ENCODE measurements at regions not wholly inside any gene's neighbourhood (a gene's known extent, or its start where the extent isn't known, plus 50 kb on each side); places are given as distances from the start of the nearest gene placed in this dataset.

DNA sequence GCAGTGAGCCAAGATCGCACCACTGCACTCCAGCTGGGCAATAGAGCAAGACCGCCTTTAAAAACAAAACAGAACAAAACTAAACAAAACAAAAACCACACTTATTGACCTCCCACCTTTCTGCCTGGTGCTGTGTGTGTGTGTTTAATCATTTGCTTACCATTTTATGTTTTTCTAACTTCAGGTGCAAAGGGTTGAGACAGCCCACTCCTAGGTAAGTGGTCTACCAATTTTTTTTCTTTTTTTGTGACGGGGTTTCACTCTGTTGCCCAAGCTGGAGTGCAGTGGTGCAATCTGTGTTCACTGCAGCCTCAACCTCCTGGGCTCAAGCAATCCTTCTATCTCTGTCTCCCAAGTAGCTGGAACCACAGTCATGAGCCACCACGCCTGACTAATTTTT is 65.8 kb downstream of the SALL1 start:
- DNase-seq (ENCODE audit: low read depth) = no peak

DNA sequence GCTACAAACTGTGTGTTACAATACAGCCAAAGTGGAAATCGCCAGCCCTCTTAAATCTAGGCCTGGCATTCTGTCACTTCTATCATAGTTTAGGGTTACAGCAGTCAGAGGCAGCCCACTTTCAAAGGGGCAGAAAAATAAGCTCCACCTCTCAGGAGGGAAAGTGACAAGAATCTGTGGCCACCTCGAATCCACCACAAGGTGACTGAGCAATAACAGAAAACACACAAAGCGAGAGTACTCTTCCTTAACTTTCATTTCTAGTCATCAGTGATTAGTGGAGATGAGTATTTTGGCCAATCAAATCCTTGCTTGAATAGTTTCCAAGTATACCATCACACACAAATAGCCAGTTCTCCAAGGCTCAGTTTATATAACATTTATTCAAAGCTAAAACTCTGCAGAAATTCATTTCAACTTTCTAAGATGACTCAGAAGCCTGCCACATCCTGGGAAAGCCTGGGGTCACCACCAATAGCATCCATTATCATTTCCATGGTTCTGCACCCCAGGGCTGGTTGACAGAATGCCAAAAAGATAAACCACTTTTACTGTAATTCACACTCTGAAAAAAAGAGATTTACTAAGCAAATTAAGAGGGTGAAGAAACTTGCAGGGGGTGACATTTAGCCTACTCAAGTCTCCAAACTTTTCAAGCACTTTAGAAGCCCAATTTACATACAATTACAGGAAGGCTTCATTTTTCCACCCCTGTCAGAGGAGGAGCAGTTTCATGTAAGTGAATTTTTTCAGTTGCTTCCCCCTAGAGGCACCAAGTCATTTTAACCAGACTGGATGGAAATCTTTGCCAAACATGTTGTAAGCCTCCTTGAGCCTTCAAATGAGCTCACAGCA is 66.8 kb downstream of the SALL1 start:
- DNase-seq (ENCODE audit: low read depth) = peak; percentile 79

DNA sequence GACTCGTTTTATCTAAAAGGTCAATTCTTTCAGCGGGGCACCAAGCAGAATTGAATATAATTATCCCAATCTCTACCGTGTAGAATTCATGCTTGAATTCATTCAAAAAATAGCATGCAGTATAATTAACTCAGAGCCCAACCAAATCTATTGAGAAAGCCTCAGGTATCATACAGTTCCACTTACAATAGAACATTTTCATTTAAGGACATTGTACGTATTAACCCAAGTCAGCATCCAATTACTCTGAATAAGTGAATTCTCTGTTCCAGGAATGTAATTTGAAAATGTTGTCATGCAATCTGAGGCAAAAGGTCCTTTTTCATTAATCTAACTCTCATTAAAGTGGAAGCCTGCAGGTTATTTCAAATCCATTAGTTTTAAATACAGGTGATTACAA is 78.5 kb downstream of the SALL1 start:
- DNase-seq (ENCODE audit: low read depth) = no peak

DNA sequence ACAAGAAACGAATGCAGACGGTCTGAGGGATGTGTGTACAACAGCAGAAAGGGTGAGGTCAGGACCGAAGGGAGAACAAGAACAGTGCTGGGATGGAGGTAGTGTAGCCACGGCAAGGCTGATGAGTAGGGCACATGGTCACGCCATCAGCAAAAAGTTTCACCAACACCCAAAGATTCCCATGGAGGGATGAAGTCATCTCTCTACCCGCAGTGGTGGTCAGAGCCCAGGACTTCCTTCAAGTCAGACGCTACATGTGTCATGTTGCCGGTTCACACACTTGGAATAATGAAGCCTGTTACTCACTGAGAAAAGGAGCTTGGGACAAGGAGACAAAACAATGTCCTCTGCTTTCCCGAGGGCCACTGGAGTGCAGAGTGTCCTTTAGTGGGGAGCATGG is 79.7 kb downstream of the SALL1 start:
- peak; percentile 69 for DNase-seq (ENCODE audit: low read depth)

DNA sequence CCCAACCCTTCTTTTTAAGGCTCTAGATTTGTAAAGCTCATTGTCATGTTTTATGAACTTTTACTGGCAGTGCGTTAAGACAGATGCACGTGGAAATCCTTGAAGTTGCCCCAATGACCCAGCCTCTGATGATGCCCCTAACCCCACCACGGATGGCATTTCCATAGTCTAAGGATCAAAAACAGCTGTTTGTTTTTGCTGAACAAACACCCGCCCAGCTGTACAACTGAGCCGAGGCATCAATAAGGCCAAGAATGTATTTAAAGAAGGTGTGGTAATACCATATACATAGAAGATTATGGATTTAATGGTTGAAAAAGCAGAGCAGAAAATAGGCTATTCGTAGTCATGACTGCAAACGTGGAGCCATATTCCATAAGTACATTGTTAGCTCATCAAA is 83.7 kb downstream of the SALL1 start:
- DNase-seq (ENCODE audit: low read depth) = no peak

DNA sequence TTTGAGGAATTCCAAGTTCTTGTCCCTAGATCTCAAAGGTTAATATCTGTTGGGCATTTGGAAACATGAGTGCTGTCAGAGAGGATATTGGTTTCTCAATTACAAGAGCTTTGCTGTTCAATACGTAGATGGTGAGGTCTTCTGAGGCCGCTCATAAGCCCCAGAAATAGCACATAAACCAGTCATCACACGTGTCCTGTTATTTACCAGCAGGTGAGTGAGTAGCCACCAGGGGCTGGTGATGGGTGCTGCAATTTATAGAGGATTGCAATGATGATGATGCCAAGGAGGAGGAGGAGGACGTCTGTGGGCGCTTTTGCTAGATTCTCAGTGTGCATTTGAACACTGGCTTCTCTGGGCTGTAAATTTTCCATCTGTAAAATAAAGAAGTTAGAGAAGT is 89.0 kb downstream of the SALL1 start:
- no peak for DNase-seq (ENCODE audit: low read depth)

DNA sequence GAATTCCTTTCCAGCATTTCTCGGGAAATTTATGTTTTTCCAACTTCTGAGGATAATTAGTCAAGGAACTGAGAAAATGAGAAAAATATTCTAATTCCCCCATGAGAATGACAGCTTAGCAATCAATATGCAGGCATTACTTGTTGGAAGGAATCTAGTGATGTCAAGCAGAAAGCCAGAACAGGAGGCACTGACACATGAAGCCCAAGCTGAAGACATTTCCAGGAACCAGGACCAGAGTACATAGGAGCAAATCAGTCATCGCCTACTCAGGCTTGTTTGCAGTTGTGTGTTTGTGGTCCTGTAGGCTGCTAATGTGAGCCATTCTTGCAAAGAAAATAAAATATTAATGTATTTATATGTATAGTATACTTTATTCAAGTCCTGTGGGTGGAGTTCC is 89.7 kb downstream of the SALL1 start:
- DNase-seq (ENCODE audit: low read depth) = no peak

DNA sequence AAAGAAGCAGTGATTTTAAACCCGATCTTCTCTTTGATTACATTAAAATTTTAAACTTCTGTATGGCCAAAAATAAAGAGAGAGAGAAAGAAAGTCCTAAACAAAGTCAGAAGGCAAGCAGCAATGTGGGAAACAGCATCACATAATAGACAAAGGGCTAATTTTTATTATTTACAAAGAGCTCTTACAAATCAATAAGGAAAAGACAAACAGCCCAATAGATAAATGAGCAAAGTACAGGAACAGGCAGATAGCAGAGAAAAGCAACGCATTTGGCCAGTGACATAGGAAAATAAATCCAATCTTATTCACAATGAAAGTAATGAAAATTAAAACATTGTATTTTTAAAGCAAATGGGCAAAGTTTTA is 93.1 kb downstream of the SALL1 start:
- no peak for DNase-seq (ENCODE audit: low read depth)

DNA sequence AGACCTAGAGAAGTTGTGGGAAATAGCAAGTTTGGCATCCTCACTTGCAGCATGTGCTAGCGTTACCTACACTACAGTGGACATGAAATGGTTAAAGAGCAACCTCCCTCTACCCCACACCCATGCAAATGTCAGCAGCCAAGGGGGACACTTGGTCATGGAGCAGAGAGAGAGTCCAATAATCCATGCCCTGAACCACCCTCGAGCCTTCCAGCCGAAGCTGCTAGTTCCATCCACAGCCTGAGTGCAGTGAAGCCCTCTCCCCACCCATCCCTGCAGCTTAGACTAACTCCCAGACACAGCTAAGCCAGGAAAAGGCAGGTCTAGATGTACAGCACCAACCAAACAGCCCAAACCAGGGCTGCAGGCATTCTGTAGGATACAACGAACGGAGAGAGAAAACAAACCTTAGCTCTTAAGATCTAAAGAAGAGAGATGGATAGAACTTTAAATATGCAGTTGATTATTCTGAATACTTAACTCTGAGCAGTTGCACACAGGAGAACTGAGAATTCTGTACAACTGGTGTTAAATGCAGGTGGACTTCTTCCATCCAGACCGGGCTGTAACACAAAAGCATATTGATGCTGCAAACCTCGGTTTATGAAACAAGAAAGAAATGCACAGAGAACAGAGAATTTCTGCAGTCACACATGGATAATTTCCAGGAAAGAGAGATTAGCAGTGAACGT is 93.8 kb downstream of the SALL1 start:
- no peak for DNase-seq (ENCODE audit: low read depth)

DNA sequence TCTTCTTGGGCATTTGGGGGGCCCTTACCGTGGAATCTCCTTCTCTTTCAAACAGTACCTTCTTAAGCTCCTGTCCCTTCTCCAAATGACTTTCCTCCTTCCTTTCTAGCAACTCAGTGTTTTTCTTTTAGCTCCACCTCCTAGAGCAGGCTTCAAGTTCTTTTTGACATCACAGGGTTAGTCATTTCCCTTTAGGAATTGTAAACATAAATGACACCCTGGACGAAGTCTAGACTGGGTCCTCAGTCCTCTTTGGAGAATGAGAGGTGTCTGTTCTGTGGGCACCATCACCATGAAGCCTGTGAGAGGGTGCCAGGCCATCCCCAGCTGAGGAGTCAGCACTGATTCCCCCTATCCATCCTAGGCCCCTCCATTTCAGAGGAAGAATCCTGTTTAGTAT is 94.7 kb downstream of the SALL1 start:
- no peak for DNase-seq (ENCODE audit: low read depth)

DNA sequence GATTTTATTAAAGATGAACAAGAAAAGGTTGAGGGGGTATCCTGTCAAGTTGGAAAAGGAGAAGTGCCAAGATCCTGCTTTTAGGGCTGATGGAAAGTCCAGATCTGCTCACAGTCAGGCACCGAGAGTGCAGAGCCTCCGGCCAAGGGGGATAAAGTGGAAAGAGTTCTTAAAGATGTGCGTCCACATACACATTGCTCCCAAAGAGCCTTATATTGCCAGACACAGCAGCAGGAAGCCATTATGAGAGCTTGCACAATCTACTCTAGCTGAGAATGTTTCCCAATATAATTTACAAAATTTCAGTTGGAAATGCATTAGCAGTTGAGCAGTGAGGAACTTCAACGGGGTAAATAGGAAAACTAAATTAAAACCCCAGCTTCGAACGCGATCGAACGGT is 95.6 kb downstream of the SALL1 start:
- no peak for DNase-seq (ENCODE audit: low read depth)

DNA sequence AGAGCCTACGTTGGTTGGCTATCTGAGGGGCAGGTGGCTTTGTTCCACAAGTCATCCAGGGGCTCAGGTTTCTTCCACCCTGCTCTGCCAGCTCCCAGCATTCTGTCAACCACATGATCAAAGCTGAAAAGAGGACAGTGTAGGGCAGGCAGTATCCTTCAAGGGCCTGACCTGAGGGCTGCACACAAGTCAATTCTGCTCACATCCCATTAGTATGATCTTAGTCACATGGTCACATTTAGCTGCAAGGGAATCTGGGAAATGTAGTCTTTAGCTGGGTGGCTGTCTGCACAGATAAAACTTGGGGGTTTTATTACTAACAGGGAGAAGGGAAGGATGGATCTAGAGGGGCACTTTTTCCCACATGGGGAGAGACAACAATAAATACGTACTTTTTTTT is 97.3 kb downstream of the SALL1 start:
- DNase-seq (ENCODE audit: low read depth) = no peak

DNA sequence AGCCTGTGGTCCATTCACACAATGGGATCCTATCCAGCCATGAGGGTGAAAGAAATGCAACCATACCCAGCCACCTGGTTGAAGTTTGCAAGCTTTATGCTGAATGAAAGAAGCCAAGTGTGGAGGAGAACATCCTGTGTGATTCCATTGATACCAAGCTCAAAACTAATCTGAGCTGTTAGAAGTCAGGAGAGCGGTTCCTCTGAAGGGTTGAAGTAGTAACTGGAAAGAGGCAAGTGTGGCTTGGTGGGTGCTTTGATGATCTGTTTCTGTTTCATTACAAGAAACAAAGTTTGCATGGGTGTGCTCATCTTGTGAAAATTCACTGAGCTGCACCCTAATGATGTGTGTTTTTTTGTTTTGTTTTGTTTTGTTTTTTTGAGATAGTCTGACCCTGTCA is 99.4 kb downstream of the SALL1 start:
- DNase-seq (ENCODE audit: low read depth) = no peak

DNA sequence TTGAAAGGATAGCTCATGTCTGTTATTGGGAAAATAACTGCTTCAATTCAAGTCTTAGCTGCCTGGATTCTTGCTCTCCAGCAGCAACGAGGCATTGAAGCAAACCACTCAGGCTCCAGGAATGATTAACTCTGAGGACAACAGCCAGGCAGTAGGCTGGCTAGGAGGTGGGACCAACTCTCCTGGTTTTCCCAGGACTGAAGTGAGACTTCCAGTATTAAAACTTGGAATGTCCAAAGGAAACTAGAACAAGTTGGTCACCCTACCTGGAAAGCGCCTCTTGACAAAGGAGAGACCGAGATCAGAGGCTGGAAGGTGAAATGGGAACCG is 100.7 kb downstream of the SALL1 start:
- DNase-seq (ENCODE audit: low read depth) = no peak

DNA sequence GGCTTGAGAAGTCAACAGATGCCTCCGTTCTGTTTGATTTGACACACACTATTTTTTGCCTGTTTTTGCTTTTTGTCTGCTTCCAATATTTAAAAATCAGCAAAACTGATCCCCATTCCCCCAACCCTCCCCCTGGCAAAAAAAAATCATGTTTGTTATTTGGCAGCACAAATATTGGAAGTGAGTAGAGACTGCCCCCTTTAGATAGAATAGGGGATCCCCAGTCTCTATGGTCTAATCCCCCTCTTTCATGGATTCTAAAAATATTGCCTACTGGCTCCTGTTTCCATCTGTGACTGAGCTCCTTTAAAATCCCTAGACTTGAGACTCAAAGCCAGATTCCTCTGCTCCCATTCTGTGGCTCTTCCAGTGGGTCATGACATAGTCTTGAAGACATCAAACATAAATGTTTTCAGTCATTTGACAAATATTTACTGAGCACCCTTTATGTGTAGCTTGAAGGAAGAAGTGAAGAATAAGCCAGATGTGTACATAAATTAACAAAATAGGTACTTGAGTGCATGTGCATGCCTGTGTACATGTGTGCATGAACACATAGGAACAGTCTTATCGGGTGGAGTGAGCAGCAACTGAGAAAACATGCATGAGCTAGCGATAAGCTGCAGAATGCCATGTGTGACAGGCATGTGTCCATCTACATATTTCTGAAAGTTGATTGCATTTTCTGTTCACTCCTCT is 101.2 kb downstream of the SALL1 start:
- no peak for DNase-seq (ENCODE audit: low read depth)

DNA sequence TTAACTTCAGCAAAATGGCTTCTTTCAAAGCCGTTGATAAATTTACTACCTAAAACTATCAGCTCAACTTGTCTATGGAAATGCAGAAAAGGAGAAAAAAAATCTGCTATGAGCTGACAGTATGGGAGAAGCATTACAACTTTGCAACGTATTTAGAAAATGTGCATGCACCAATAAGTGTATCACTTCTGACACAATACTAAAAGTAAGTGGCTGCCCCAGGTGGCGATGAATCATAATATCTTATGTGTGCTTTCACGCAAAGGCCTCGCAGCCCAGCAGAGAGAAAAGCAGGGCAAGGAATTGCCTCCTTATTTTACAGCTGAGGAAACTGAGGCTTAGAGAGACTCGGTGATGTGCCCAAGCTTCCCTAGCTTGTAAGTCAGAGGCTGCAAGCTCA is 101.8 kb downstream of the SALL1 start:
- DNase-seq (ENCODE audit: low read depth) = peak; percentile 56

DNA sequence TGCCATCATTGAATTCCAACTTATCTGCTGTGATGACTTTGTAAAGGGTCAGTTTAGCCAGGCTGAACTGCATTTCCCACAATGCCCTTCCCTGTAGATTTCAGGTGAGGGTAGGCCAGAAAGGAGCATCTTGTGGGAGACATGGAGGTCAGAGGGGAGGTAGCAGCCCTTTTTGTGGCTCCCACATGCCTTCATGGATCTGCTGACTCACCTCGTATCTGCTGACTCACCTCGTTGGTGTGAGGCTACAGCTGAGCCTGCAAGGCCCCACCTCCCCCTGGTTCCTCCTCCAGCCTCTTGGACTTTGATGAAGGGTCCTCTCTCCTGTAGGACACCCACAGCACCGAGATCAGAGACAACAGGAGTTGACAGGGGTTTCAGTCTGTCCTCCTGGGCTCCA is 102.5 kb downstream of the SALL1 start:
- peak; percentile 75 for DNase-seq (ENCODE audit: low read depth)

DNA sequence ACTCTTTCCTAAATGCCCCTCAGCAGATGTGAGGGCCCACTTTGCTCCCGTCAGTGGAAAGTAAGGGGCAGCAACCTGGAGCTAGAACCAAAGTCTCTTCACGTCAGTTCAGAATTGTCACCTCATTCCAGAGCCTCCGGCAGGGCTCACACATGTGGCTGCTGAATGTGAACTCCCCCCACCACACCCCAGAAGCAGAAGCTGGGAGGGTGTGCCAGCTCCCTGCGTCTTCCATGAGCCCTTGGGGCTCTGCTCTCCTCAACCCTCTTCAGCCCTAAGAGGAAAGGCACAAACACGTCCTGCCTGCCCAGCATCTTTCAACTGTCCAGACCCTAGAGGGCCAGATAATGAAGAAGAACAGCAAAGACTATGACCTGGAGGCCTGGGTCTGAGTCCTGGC is 105.3 kb downstream of the SALL1 start:
- DNase-seq (ENCODE audit: low read depth) = no peak

DNA sequence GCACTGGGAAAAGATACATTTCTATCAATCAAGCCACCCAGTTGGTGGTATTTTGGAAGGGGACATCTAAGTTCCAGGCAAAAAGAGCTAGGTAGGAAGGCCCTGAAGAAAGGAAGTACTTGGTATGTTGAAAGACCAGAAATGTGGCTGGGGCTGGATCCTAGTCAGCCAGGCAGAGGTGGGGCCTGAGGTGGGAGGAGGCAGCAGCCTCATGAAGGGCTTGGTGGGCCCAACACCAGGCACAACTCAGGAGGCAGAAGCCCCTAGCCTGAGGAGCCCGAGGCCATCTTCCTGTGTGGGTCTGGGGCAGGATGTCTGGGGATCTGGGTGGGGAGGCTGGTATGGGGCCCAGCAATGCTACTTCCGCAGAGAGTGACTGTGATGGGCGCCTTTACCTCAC is 105.9 kb downstream of the SALL1 start:
- no peak for DNase-seq (ENCODE audit: low read depth)

DNA sequence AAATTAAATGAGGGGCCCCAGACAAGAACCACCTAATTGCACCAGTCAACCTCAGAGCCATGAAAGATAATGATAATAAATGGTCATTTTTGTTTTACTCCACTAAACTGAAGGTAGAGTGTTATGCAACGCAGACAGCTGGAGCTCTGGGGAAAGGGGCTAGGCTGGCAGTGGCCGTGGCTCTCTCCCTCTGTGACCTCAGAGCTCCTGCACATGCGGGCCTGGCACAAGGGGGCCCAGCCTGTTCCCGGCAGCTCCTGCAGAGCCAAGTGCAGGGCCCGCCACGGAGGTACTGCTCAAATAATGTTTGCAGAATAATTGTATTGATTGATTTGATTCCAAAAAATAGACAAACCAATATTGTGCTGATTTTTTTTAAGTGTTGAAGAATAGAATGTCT is 109.5 kb downstream of the SALL1 start:
- DNase-seq (ENCODE audit: low read depth) = no peak

DNA sequence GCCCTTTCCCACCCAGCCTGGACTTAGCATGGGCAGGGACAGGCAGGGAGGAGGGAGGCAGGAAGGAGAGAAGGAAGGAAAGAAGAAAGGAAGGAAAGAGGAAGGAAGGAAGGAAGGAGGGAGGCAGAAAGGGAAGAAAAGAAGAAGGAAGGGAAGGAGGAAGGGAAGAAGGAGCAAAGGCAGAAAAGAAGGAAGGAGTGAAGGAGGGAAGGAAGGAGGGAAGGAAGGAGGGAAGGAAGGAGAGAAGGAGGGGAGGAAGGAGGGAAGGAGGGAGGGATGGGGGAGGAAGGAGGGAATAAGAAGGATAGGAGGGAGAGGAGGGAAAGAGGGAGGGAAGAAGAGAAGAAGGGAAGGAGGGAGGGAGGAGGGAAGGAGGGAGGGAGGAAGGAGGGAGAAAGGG is 110.4 kb downstream of the SALL1 start:
- no peak for DNase-seq (ENCODE audit: low read depth)

DNA sequence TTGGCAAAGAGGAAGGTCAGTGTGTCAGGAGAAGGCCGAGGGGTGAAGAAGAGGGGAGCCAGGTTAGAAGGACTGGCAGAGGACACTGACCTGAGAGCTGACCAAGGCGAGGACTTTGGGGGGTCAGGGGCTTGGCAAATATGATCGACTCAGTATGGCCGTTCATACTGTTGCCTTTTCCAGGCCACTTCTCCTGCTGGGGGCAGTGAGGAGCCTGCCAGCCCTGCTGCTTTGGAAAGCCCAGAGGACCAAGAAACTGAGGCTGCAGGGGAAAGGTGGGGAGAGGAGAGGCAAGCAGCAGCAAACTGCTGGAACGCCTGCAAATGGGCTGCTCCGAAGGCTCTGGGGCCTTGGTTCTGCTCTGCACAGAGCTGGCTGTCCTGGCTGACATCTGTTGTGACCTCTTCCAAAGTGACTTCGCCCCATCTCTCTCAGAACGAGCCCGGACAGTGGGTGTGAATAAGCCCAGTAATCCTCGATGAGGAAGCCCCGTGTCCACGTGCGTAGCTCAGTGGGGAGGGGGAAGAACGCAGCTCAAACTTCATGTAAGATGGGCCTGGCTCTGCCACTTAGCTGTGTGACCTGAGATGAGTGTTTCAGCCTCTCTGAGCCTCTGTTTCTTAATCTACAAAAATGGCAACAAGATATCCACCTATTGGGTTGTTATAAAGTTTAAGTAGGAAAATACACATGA is 111.3 kb downstream of the SALL1 start:
- DNase-seq (ENCODE audit: low read depth) = no peak

DNA sequence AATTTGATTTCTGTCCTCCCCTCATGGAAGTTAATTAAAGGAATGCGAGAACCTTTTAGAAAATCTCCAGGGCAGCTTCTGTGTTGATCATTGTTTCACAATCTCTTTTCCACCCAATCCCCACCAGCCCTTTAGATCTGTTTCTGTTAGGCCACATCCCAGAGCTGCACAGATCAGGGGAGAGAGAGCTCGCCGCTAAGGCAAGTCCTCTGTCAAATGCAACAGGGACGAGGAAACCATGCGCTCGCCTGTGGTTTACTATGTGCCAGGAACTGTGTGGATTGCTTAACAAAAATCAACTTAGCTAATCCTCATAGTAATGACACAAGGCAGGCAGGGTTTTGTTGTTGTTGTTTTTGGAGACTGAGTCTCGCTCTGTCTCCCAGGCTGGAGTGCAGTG is 115.4 kb downstream of the SALL1 start:
- no peak for DNase-seq (ENCODE audit: low read depth)
